ENCODE measurements at regions not wholly inside any gene's neighbourhood (a gene's known extent, or its start where the extent isn't known, plus 50 kb on each side); places are given as distances from the start of the nearest gene placed in this dataset.

DNA sequence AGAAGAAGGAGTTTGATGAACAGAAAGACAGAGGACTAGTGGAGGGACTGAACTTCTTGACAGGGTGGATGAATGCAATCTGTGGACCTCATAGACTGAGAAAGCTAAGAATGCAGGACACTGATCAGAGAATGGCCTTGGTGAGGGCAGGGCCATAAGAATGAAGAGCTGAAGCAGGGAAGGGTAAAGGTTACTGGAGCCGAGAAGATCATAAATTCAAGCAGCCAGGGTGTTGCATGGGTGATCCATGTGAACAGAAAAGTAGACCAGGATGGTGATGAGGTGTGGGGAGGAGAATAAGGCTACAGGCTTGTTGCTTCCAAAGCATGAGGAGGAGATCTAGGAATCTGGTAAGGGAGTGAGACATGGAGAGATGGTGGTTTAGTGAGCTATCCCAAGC is 295.9 kb downstream of the ADGB start:
- H3K36me3 ChIP-seq: no peaks in the 10 kb centered on the region
- DNase-seq: no peak
- H3K4me1 ChIP-seq: no peaks in the 10 kb centered on the region
- no peaks in the 10 kb centered on the region for H3K27me3 ChIP-seq
- TF ChIP-seq, protein P1, sequence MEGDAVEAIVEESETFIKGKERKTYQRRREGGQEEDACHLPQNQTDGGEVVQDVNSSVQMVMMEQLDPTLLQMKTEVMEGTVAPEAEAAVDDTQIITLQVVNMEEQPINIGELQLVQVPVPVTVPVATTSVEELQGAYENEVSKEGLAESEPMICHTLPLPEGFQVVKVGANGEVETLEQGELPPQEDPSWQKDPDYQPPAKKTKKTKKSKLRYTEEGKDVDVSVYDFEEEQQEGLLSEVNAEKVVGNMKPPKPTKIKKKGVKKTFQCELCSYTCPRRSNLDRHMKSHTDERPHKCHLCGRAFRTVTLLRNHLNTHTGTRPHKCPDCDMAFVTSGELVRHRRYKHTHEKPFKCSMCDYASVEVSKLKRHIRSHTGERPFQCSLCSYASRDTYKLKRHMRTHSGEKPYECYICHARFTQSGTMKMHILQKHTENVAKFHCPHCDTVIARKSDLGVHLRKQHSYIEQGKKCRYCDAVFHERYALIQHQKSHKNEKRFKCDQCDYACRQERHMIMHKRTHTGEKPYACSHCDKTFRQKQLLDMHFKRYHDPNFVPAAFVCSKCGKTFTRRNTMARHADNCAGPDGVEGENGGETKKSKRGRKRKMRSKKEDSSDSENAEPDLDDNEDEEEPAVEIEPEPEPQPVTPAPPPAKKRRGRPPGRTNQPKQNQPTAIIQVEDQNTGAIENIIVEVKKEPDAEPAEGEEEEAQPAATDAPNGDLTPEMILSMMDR (IDR thresholded peaks at IDR 0.05): no peak
- no peak overlapping the region for H3K4me3 ChIP-seq
- intact Hi-C loops (cut with DNase I; ENCODE audit: low total_unique reads): no loop called here
- H3K27ac ChIP-seq: no peak overlapping the region
- no peaks in the 10 kb centered on the region for H3K9me3 ChIP-seq

DNA sequence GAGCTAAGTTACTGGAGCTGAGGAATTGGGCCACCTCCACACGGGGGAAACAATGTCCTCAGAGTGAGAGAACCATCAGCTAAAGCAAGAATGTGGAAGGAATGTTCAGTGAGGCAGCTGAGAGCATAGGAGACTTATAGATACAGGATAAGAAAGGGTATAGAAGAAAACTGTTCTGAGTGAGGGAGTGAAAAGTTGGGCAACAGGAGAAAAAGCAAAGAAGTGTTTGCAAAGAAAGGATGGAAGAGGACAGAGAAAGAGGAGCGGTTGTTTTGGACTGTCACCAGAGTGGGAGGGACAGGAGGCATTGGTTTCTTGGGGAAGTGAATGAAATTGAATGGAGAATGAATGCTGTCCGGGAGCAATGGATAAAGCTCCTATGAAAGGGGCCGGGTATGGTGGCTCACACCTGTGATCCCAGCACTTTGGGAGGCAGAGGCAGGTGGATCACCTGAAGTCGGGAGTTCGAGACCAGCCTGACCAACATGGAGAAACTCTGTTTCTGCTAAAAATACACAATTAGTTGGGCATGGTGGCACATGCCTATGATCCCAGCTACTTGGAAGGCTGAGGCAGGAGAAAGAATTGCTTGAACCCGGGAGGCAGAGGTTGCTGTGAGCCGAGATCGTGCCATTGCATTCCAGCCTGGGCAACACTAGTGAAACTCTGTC is 296.5 kb downstream of the ADGB start:
- intact Hi-C loops (cut with DNase I; ENCODE audit: low total_unique reads): no loop called here
- Histone ChIP-seq H3K4me3 (no peak overlapping the region), H3K4me1 (no peaks in the 10 kb centered on the region), H3K9me3 (no peaks in the 10 kb centered on the region), H3K27me3 (no peaks in the 10 kb centered on the region), H3K36me3 (no peaks in the 10 kb centered on the region), H3K27ac (no peak overlapping the region)
- TF ChIP-seq POLR2A (IDR thresholded peaks at IDR 0.05): no peak
- TF ChIP-seq, protein P1 (IDR thresholded peaks at IDR 0.05): no peak
- no peak for DNase-seq

DNA sequence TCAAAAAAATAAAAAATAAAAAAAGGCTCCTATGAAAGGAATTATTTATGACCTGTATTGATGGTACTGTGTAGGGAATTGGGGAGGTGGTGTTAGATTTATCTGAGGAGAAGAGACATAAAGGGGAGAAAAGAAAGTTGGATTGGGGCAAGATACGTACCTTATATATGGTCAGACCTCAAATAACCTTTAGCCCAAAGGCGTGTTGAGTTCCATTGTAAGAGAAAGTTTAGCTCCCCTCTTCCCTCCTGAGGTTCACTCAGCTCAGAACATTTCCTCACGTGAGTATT is 296.9 kb downstream of the ADGB start:
- Histone ChIP-seq H3K36me3 (no peaks in the 10 kb centered on the region), H3K4me3 (no peak overlapping the region), H3K9me3 (no peaks in the 10 kb centered on the region), H3K27me3 (no peaks in the 10 kb centered on the region), H3K27ac (no peak overlapping the region), H3K4me1 (no peaks in the 10 kb centered on the region)
- no peak for DNase-seq
- intact Hi-C loops (cut with DNase I; ENCODE audit: low total_unique reads): no loop called here
- TF ChIP-seq, protein P1 (IDR thresholded peaks at IDR 0.05): no peak
- TF ChIP-seq POLR2A (IDR thresholded peaks at IDR 0.05): no peak

DNA sequence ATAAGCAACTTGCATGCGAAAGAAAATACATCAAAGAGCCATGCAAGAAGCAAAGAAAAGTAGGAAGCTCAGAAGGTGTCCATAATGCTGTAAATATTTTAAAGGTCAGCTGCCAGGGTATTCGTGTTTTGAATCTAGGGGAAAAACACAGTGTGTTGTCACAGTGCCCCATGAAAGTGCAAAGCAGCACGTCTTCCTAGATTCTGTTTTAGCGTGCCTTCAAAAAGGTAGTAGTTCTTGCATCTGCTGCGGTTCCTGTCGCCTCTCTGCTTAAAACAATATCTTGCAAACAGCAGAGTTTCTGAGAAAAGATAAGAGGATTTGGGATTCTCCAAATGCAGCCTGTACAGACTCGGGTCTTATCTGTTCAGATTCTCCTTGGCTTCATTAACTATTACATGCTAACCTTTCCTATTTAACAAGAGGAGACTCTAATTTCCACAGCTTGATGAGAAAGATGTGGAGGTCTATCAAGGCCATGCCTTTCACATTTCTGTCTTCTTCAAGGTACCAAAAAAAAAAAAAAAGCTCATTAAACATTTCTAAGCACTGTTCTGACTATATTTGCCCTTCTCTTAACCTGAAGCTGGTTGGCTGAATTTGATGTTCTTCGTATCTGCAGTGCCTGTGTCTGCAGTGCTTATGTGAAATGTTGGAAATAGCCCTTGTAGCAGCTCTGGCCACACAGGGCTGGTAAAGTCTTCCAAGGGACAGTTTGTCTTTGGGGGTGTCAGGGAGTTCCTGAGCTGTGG is 297.5 kb downstream of the ADGB start:
- intact Hi-C loops (cut with DNase I; ENCODE audit: low total_unique reads): no loop called here
- H3K36me3 ChIP-seq: no peaks in the 10 kb centered on the region
- TF ChIP-seq POLR2A (IDR thresholded peaks at IDR 0.05): no peak
- TF ChIP-seq, protein P1 (IDR thresholded peaks at IDR 0.05): no peak
- no peak overlapping the region for H3K27ac ChIP-seq
- no peaks in the 10 kb centered on the region for H3K4me1 ChIP-seq
- no peaks in the 10 kb centered on the region for H3K27me3 ChIP-seq
- DNase-seq: no peak
- no peaks in the 10 kb centered on the region for H3K9me3 ChIP-seq
- no peak overlapping the region for H3K4me3 ChIP-seq

DNA sequence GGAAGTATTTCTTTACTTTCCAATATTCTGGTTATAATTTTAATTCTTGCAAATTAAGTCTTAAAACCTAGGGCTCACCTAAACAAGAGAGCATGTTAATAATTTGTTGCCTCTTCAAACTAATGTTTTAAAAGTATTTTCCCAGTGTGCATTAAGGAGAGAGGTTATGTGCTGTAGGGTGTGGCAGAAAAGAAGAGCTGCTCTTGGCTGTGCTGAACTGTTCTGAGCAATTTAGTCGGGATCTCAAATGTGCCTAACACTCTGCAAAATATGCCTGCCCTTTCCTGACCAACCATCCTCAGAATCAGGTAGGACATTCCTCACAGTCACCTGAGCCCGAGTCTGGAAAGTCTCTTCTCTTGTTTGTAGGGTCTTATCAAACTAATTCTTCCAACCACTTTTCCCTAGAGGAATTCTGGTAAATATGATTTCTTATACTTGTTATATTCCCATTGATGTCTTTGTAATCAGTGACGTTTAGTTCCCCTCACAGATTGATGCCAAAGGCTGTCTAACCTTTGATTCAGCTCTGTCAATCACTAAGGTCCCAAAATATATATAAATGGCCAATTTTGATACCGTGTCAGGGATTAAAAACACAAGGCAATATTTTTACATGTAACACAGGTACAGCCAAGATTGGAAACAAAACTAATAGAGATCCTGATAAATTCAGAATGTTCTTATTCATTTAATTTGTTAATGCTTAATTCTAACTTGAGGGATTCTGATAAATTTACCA is 298.4 kb downstream of the ADGB start:
- no peak for DNase-seq
- TF ChIP-seq, protein P1 (IDR thresholded peaks at IDR 0.05): no peak
- no peak for TF ChIP-seq POLR2A (IDR thresholded peaks at IDR 0.05)
- no peaks in the 10 kb centered on the region for H3K36me3 ChIP-seq
- H3K9me3 ChIP-seq: no peaks in the 10 kb centered on the region
- no peaks in the 10 kb centered on the region for H3K4me1 ChIP-seq
- H3K27ac ChIP-seq: no peak overlapping the region
- H3K4me3 ChIP-seq: no peak overlapping the region
- intact Hi-C loops (cut with DNase I; ENCODE audit: low total_unique reads): no loop called here
- H3K27me3 ChIP-seq: no peaks in the 10 kb centered on the region

All from uterus (tissue), 3 donors.